CD14-positive monocyte (primary cell): ENCODE measurements at regions not wholly inside any gene's neighbourhood (a gene's known extent, or its start where the extent isn't known, plus 50 kb on each side); places are given as distances from the start of the nearest gene placed in this dataset.

Source experiments
- DNase-seq, 3 donors: peaks; one replicate each; pipeline ENCODE4 v3.0.0-alpha.2; 2011 to 2022
- H2AFZ ChIP-seq: 2 replicates; pipeline ENCODE4 v1.6.0; 2012; ENCODE audit warnings: mild to moderate bottlenecking, low read depth, low read length, inconsistent platforms; ENCODE audit not compliant: insufficient read depth, poor library complexity, severe bottlenecking
- H3K27ac ChIP-seq, 2 donors: 1 replicate in 1 of 2; 2 replicates in 1 of 2; pipeline ENCODE4 v1.5.1; 2012 to 2013; ENCODE audit warnings: low read length in 2 of 2, control low read depth in 1 of 2, inconsistent platforms in 1 of 2, low read depth in 1 of 2, mild to moderate bottlenecking in 1 of 2
- H3K27me3 ChIP-seq, 2 donors: one replicate each; pipeline versions ENCODE4 v1.6.0 to v1.6.1; 2011 to 2013; ENCODE audit warnings: low read length in 2 of 2; ENCODE audit not compliant: control insufficient read depth in 2 of 2, insufficient read depth in 2 of 2
- H3K36me3 ChIP-seq, 2 donors: replicated peaks in 1 of 2; 1 replicate in 1 of 2; 2 replicates in 1 of 2; pipeline versions ENCODE4 v1.5.1 to v1.6.1; 2012 to 2013; ENCODE audit warnings: low read length in 2 of 2, control low read depth in 1 of 2, inconsistent platforms in 1 of 2, mild to moderate bottlenecking in 1 of 2; ENCODE audit not compliant: insufficient read depth in 2 of 2, control insufficient read depth in 1 of 2
- H3K4me1 ChIP-seq, 2 donors: 1 replicate in 1 of 2; 2 replicates in 1 of 2; pipeline versions ENCODE4 v1.5.1 to v1.6.1; 2012 to 2013; ENCODE audit warnings: low read length in 2 of 2, control low read depth in 1 of 2, inconsistent platforms in 1 of 2, mild to moderate bottlenecking in 1 of 2, moderate library complexity in 1 of 2; ENCODE audit not compliant: insufficient read depth in 2 of 2, control insufficient read depth in 1 of 2
- H3K4me2 ChIP-seq: replicated peaks from 2 replicates; pipeline ENCODE3; 2012; ENCODE audit warnings: low read length, moderate library complexity, mild to moderate bottlenecking; ENCODE audit not compliant: poor library complexity, severe bottlenecking; ENCODE audit errors: extremely low read depth
- H3K4me3 ChIP-seq, 3 experiments: fragments of 200-600 bp in 1 of 3; sonication (generic) in 1 of 3; replicated peaks in 1 of 3; 1 replicate in 2 of 3; 2 replicates in 1 of 3; pipeline ENCODE4 v1.5.1; 2011 to 2013; ENCODE audit warnings: low read length in 3 of 3, mild to moderate bottlenecking in 3 of 3, control low read depth in 2 of 3, low read depth in 2 of 3, inconsistent platforms in 1 of 3, moderate library complexity in 1 of 3
- H3K79me2 ChIP-seq: 2 replicates; pipeline ENCODE4 v1.6.0; 2012; ENCODE audit warnings: mild to moderate bottlenecking, control low read depth, inconsistent platforms, low read length, moderate library complexity; ENCODE audit not compliant: insufficient read depth
- H3K9ac ChIP-seq: 2 replicates; pipeline ENCODE4 v1.6.0; 2017; ENCODE audit warnings: low read length, mild to moderate bottlenecking; ENCODE audit not compliant: insufficient read depth, poor library complexity, severe bottlenecking
- H3K9me3 ChIP-seq, 2 donors: replicated peaks in 1 of 2; 1 replicate in 1 of 2; 2 replicates in 1 of 2; pipeline versions ENCODE4 v1.5.1 to v1.6.1; 2012 to 2013; ENCODE audit warnings: low read length in 2 of 2, control low read depth in 1 of 2; ENCODE audit not compliant: control insufficient read depth in 1 of 2, insufficient read depth in 1 of 2
- H4K20me1 ChIP-seq: 2 replicates; pipeline ENCODE4 v1.6.0; 2012; ENCODE audit warnings: mild to moderate bottlenecking, low read length, control low read depth, moderate library complexity; ENCODE audit not compliant: insufficient read depth
- H3K27ac Mint-ChIP-seq, 7 donors: one replicate each; pipeline ENCODE4 v1.8.0; 2020; ENCODE audit warnings: mild to moderate bottlenecking in 7 of 7, mixed read lengths in 7 of 7, moderate library complexity in 6 of 7, inconsistent platforms in 2 of 7
- H3K27me3 Mint-ChIP-seq, 3 donors: one replicate each; pipeline ENCODE4 v1.8.0; 2021 to 2022; ENCODE audit warnings: low read depth in 3 of 3, mild to moderate bottlenecking in 3 of 3, mixed read lengths in 3 of 3, moderate library complexity in 3 of 3, inconsistent platforms in 1 of 3
- H3K36me3 Mint-ChIP-seq, 2 donors: one replicate each; pipeline ENCODE4 v1.8.0; 2020; ENCODE audit warnings: mixed read lengths in 2 of 2, inconsistent platforms in 1 of 2, mild to moderate bottlenecking in 1 of 2
- H3K4me1 Mint-ChIP-seq: one replicate; pipeline ENCODE4 v1.8.0; 2020; ENCODE audit warnings: mild to moderate bottlenecking, mixed read lengths
- H3K4me3 Mint-ChIP-seq, 2 donors: one replicate each; pipeline ENCODE4 v1.8.0; 2020; ENCODE audit warnings: mild to moderate bottlenecking in 2 of 2, mixed read lengths in 2 of 2, moderate library complexity in 1 of 2
- H3K9me3 Mint-ChIP-seq, 7 donors: one replicate each; pipeline ENCODE4 v1.8.0; 2020 to 2022; ENCODE audit warnings: mixed read lengths in 7 of 7, mild to moderate bottlenecking in 6 of 7, moderate library complexity in 6 of 7, inconsistent platforms in 2 of 7
- WGBS: methylation state at CpG from one replicate; pipeline ENCODE4 v1.1.5; 2013; ENCODE audit warnings: missing lambda C conversion rate; ENCODE audit not compliant: insufficient coverage; 5-methylcytosine and 5-hydroxymethylcytosine counted together
- intact Hi-C, 2 donors: fragments of 100-400 bp; cut with micrococcal nuclease; formaldehyde crosslinking; loops; one replicate each; pipeline versions ENCODE4 v1.15.0 to v1.15.1; 2023
- TF ChIP-seq, protein P1 (sequence below): fragments of 200-600 bp; IDR thresholded peaks from one replicate; pipeline ENCODE4 v1.8.0; 2022; ENCODE audit warnings: antibody characterized with exemption, mild to moderate bottlenecking

DNA sequence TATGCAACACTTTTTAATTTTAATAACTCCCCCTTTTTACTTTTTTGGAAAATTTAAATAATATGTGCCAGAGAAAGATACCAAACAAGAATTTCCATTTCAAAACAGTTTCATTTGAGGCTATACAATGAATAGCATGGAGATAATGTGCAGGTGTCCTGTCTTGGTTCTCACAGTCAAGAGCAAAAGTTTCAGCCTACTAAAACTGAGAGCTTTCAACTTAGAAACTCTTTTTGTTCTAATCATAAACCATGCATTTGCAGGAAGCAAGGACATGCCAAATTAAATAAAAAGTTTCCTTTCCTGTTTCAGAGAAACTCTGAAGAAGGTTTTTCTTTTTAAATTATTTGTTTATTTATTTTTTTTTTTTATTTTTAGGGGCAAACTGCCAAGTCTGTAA lies 1165.6 kb upstream of the SEMA6A start:
- Mint-ChIP-seq H3K4me1 (no peaks in the 10 kb centered on the region), H3K27ac (no peak overlapping the region), H3K36me3 (no peaks in the 10 kb centered on the region), H3K4me3 (no peak overlapping the region), H3K9me3 (peaks cover 0 to 8% (median 0%) of the 10 kb centered on the region in 7 donors), H3K27me3 (peaks cover 0 to 3% (median 0%) of the 10 kb centered on the region in 3 donors)
- Histone ChIP-seq H3K27me3 (no peaks in the 10 kb centered on the region), H3K79me2 (no peaks in the 10 kb centered on the region), H2AFZ (no peak overlapping the region), H3K4me3 (no peak overlapping the region), H3K4me1 (no peaks in the 10 kb centered on the region), H3K9ac (no peak overlapping the region), H3K4me2 (no peak overlapping the region), H3K27ac (no peak overlapping the region), H3K9me3 (no peaks in the 10 kb centered on the region), H3K36me3 (no peaks in the 10 kb centered on the region), H4K20me1 (no peaks in the 10 kb centered on the region)
- TF ChIP-seq, protein P1, sequence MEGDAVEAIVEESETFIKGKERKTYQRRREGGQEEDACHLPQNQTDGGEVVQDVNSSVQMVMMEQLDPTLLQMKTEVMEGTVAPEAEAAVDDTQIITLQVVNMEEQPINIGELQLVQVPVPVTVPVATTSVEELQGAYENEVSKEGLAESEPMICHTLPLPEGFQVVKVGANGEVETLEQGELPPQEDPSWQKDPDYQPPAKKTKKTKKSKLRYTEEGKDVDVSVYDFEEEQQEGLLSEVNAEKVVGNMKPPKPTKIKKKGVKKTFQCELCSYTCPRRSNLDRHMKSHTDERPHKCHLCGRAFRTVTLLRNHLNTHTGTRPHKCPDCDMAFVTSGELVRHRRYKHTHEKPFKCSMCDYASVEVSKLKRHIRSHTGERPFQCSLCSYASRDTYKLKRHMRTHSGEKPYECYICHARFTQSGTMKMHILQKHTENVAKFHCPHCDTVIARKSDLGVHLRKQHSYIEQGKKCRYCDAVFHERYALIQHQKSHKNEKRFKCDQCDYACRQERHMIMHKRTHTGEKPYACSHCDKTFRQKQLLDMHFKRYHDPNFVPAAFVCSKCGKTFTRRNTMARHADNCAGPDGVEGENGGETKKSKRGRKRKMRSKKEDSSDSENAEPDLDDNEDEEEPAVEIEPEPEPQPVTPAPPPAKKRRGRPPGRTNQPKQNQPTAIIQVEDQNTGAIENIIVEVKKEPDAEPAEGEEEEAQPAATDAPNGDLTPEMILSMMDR: no peak
- intact Hi-C loops: no loop called here
- DNase-seq: no peak

DNA sequence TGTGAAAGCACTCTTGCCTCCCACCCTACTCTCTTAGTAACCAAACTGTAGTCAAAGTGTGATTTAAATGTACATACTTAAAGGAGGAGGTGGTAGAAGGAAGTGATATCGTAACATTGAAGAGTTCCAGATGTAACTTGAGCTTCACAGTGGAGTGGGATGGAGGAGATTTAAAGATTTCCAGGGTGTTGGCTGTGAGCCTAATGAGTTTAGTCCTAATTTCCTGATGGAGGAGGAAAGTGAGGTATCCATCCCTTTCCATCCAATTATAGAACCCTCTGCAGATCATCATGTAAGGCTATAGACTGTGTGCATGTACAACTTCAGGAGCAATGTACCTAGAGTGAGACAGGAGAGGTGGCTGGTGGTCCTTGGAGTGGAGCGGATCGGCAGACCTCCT lies 1163.9 kb upstream of the SEMA6A start:
- H3K9me3 ChIP-seq: no peaks in the 10 kb centered on the region
- TF ChIP-seq, protein P1: no peak
- intact Hi-C loops: no loop called here
- no peaks in the 10 kb centered on the region for H3K4me1 ChIP-seq
- H3K4me1 Mint-ChIP-seq: no peaks in the 10 kb centered on the region
- no peak overlapping the region for H3K27ac Mint-ChIP-seq
- H3K79me2 ChIP-seq: no peaks in the 10 kb centered on the region
- H4K20me1 ChIP-seq: no peaks in the 10 kb centered on the region
- H3K27me3 ChIP-seq: no peaks in the 10 kb centered on the region
- no peak overlapping the region for H3K4me3 ChIP-seq
- no peak for DNase-seq
- no peak overlapping the region for H2AFZ ChIP-seq
- peaks cover 0 to 6% (median 0%) of the 10 kb centered on the region in 7 donors for H3K9me3 Mint-ChIP-seq
- WGBS: no CpG with 5 or more reads among the region's 3 CpGs
- no peak overlapping the region for H3K9ac ChIP-seq
- H3K4me2 ChIP-seq: no peak overlapping the region
- H3K27me3 Mint-ChIP-seq: peaks cover 0 to 3% (median 0%) of the 10 kb centered on the region in 3 donors
- H3K4me3 Mint-ChIP-seq: no peak overlapping the region
- H3K36me3 Mint-ChIP-seq: no peaks in the 10 kb centered on the region
- no peaks in the 10 kb centered on the region for H3K36me3 ChIP-seq
- H3K27ac ChIP-seq: no peak overlapping the region
